Neuron (in vitro differentiated cells): ENCODE measurements at regions not wholly inside any gene's neighbourhood (a gene's known extent, or its start where the extent isn't known, plus 50 kb on each side); places are given as distances from the start of the nearest gene placed in this dataset.

Experiments used
- H2AFZ ChIP-seq: one replicate; pipeline ENCODE4 v1.6.1; 2013; ENCODE audit warnings: low read depth, mild to moderate bottlenecking, inconsistent platforms, low read length, moderate library complexity
- H3K27me3 ChIP-seq: one replicate; pipeline ENCODE4 v1.6.1; 2013; ENCODE audit warnings: low read length; ENCODE audit not compliant: insufficient read depth
- H3K36me3 ChIP-seq: one replicate; pipeline ENCODE4 v1.6.1; 2013; ENCODE audit warnings: low read length; ENCODE audit not compliant: insufficient read depth
- H3K4me1 ChIP-seq: one replicate; pipeline ENCODE4 v1.6.1; 2013; ENCODE audit warnings: low read length; ENCODE audit not compliant: insufficient read depth
- H3K4me3 ChIP-seq: 2 replicates; pipeline ENCODE4 v1.5.1; 2013; ENCODE audit warnings: mild to moderate bottlenecking, low read length, moderate library complexity
- H3K9me3 ChIP-seq: one replicate; pipeline ENCODE4 v1.6.1; 2013; ENCODE audit warnings: low read length

DNA sequence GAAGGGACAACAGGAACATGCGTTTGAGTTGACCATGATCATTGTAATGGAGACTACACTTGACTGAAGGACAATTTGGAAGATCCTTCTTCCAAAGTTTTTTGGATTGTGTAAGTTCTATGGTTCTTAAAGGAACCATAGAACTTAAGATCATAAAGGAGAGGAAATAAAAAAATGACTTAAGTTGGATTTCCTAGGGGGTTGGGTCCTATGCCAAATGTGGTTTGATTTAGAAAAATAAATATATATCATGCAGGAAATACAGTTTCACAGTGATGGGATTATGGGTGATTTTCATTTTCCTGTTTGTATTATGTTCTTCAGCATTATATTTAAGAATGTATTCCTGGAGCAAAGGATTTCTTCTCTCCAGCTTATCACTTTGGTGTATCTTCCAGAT is 305.5 kb upstream of the DPH6 start:
- no peaks in the 10 kb centered on the region for H3K27me3 ChIP-seq
- H3K9me3 ChIP-seq, result no peaks in the 10 kb centered on the region
- H3K4me3 ChIP-seq, result no peak overlapping the region
- H3K4me1 ChIP-seq, result no peaks in the 10 kb centered on the region
- no peak overlapping the region for H2AFZ ChIP-seq
- H3K36me3 ChIP-seq, result no peaks in the 10 kb centered on the region

DNA sequence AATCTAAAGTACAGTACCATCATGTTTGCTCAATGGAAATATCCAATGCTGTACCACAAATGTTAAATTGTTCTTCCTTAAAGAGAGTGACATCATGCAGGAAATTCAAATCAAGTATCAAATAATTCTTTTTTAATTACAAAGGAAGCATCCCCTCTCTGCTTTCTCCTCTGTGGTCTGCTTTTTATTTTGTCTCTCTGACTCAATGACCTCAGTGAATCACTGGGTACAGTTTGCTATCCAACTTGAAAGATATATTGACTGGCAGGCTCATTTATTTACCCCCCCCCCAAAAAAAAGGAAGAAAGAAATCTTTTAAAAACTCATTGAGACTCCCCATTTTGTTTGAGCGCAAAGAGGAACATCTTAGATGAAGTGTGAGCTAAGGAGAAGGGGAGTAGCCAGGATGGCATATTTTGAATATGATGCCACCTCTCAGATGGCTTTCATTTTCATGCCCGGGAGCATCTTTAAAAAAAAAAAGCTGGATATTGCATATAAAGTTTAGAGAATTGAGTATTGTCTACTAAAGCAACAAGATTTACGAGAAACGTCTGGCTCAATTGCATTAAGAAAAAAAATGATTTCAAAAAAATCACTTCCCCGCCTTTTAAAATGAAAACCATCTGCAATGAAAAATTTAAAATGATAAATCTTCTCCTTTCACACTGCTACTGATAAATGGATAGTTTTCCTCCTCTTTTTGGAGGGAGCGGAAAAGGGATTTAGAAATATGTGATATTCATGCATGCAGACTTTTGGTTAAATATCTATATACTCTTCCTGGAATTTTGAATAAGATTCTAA is 307.1 kb upstream of the DPH6 start:
- Histone ChIP-seq H3K36me3 (no peaks in the 10 kb centered on the region), H3K4me3 (no peak overlapping the region), H3K9me3 (no peaks in the 10 kb centered on the region)

DNA sequence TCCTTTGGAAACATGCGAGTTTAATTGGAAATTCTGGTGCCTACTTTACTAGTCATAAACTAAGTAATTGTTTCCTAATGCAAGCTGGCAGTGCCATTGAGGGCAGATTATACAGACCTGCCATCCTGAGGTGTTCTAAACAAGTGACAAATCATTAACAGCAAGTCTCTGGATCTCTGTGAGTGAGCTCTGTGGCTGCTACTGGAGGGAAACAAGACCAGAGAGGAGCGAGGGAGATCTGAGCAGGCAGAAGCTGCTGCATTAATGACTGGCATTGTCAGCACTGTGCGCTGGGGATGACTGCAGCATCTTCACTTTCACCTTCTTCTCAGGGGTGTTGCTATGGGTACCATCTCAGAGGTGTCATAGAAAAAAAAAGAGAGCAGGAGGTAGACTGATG is 308.4 kb upstream of the DPH6 start:
- Histone ChIP-seq H3K36me3 (no peaks in the 10 kb centered on the region), H3K4me3 (no peak overlapping the region), H3K9me3 (no peaks in the 10 kb centered on the region), H3K27me3 (no peaks in the 10 kb centered on the region), H3K4me1 (no peaks in the 10 kb centered on the region), H2AFZ (no peak overlapping the region)

More for the DNA sequence above, 307.1 kb upstream of the DPH6 start:
- no peak overlapping the region for H2AFZ ChIP-seq
- no peaks in the 10 kb centered on the region for H3K27me3 ChIP-seq
- no peaks in the 10 kb centered on the region for H3K4me1 ChIP-seq

DNA sequence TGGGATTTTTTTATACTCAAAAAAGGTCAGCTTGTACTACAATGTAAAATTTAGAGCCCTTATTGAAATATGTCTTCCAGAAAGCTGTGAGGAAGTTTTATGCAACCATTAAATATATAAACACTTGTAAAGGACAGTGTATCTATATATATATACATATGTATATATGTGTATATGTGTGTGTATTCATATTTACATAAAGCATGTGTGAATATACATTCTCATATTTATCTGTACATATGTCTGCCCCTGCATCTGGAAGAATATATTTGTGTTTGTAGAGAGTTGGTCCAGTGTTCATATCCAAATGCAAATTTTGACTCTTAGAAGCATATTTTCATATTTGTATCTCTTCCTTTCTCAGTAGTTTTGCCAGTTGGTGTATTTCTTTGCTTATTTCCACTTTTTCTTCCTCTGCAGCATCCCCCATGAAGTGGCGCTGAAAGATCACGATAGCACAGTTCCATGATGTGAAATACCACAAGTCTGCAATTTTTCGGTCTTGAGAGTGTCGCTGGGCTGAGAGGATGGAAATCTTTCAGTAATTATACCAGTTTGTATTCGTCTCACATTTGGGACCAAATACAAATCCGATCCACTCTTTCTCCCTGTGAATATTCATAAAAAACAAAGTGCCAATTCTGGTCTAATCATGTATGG is 311.7 kb upstream of the DPH6 start:
- Histone ChIP-seq H2AFZ (no peak overlapping the region), H3K9me3 (no peaks in the 10 kb centered on the region), H3K4me1 (no peaks in the 10 kb centered on the region), H3K4me3 (no peak overlapping the region), H3K36me3 (no peaks in the 10 kb centered on the region), H3K27me3 (no peaks in the 10 kb centered on the region)

DNA sequence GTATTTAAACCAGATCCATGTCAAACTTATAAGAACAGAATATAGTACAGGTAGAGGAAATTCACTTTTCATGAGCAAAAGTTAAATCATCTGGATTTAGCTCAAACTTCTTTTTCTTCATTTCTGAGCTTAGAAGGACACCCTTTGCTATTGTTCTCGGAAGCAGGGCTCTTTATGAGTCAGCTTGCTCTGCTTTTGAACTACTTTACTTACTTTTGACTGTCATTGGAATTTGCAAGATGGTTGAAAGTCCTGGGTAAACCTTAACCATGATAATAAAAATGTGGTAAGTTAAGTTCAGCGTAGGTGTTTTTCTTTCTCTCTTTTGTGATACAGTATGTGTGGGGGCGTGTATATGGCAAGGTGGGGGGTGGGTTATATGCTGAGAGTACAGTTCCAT is 312.7 kb upstream of the DPH6 start:
- no peaks in the 10 kb centered on the region for H3K9me3 ChIP-seq
- H3K4me3 ChIP-seq, result no peak overlapping the region
- no peak overlapping the region for H2AFZ ChIP-seq
- no peaks in the 10 kb centered on the region for H3K36me3 ChIP-seq
- H3K27me3 ChIP-seq, result no peaks in the 10 kb centered on the region
- no peaks in the 10 kb centered on the region for H3K4me1 ChIP-seq

DNA sequence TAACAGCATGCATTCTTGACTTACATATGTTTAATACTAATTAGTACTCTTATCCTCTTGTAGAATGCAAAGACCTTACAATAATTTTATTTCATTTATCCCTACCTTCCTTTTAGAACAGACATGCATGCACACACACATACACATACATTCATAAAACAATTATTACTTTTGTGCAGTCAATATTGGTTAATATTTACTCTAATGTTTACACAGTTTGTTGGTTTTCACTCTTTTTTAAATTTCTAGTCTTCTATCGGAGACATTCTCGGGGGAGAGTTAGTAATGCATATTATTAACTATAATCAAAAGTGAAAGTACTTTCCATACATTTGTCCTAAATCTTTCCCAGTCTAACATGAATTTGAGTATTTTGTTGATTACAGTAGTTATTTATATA is 317.7 kb upstream of the DPH6 start:
- Histone ChIP-seq H3K9me3 (no peaks in the 10 kb centered on the region), H3K4me3 (no peak overlapping the region), H2AFZ (no peak overlapping the region), H3K27me3 (no peaks in the 10 kb centered on the region), H3K36me3 (no peaks in the 10 kb centered on the region), H3K4me1 (no peaks in the 10 kb centered on the region)

DNA sequence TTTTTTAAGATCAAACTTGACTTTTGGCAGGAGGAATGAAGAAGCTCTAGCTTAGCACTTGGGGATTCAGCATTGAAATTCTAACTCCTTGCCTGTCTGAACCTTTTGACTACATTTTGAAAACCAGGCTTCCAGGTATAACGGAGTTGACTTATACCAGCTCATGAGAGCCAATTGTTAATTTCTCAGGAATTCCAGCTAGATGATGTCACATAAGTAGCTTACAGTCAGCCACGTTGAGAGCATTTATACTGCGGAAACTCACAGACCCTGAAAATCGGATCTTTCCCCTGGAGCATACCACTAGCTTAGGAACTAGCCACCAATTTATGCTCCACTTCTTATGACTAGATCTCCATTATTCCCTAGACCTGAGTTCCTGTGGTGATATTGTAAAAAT is 321.4 kb upstream of the DPH6 start:
- Histone ChIP-seq H3K4me1 (no peaks in the 10 kb centered on the region), H3K36me3 (no peaks in the 10 kb centered on the region), H2AFZ (no peak overlapping the region), H3K27me3 (no peaks in the 10 kb centered on the region), H3K4me3 (no peak overlapping the region), H3K9me3 (no peaks in the 10 kb centered on the region)

DNA sequence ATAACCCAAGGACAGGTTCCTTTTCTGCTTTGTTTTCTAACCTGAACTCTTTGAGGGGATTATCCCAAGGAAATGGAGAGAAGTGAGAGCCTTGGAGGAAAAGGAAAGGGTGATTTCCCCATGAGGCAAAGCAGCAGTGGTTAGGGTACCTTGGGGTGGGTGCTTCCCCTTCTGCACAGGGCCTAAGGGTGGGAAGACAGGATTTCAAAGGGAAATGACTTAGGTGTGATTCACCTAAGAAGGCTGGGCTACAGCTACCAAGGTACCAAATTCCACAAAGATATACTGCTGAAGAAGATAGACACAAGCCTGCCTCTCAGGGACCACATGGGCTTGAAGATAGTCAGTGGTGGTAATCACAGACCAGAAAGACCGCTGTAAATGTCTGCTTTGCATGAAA is 325.3 kb upstream of the DPH6 start:
- no peak overlapping the region for H3K4me3 ChIP-seq
- H3K27me3 ChIP-seq, result no peaks in the 10 kb centered on the region
- H3K4me1 ChIP-seq, result no peaks in the 10 kb centered on the region
- no peak overlapping the region for H2AFZ ChIP-seq
- no peaks in the 10 kb centered on the region for H3K36me3 ChIP-seq
- no peaks in the 10 kb centered on the region for H3K9me3 ChIP-seq

DNA sequence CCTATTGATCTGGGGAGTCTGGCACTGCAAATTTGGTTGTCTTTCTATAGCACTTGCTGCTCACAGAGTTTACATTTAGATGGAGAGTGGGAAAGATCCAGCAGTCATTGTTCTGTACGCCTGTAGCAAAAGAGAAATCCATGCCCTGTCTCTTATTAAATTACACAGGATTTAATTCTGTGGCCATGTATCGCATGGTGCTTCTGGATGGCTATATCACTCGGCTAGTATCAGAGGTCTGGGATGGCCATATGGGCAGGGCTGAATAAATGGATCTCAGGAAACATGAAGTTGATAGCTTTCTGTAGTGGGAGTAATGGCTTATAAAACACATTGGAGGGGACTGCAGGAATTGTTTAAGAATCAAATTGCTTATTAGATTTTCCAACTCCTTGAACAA is 325.8 kb upstream of the DPH6 start:
- Histone ChIP-seq H2AFZ (no peak overlapping the region), H3K4me3 (no peak overlapping the region), H3K9me3 (no peaks in the 10 kb centered on the region), H3K36me3 (no peaks in the 10 kb centered on the region), H3K4me1 (no peaks in the 10 kb centered on the region), H3K27me3 (no peaks in the 10 kb centered on the region)

DNA sequence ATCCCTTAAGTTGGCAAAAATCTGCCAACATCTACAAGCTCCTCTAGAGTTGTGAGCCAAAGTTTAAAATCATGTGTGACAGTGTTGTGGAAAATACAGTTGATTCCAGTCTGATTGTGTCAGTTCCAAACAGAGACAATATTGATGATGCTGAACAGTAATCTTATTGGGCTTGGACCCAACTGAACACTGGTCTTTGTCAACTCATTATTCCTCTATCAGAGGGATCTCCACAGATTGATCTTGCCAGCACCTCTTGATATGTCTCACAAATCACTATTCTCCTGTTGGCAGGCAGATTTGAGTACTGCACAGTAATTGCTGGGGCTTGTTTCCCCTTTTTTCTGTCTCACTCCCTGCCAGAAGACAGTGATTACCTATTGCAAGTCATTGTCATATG is 326.6 kb upstream of the DPH6 start:
- Histone ChIP-seq H3K4me1 (no peaks in the 10 kb centered on the region), H3K27me3 (no peaks in the 10 kb centered on the region), H2AFZ (no peak overlapping the region), H3K4me3 (no peak overlapping the region), H3K36me3 (no peaks in the 10 kb centered on the region), H3K9me3 (no peaks in the 10 kb centered on the region)

DNA sequence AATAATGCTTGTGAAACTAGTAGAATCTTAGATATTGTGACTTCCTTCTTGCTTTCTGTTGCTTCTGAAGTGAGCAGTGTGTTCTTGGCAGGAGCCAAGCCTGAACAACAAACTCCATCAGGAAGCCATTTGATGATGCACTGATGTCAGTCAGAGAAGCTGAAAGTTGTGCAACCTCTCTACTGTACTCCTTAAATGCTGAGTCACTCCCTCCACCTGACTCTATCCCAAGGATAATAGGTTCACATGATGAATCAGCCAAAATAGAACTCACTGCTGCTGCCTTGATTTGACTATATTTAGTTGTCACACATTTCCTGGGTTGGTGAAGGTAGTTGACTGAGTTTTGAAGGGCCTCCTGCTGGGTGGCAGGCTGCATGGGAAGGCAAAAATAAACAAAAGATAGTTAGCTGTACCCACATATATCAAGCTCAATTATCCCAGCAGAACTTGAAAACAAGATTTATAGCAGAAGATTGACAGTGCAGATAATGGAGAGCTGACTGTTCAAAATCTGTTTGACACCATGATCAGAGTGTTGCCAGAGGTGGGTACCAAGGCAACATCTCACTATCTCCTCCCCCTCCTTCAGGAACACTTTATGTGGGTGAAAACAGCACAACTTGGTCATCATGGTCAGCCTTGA is 328.4 kb upstream of the DPH6 start:
- Histone ChIP-seq H3K4me3 (no peak overlapping the region), H3K4me1 (no peaks in the 10 kb centered on the region), H2AFZ (no peak overlapping the region), H3K36me3 (no peaks in the 10 kb centered on the region), H3K9me3 (no peaks in the 10 kb centered on the region), H3K27me3 (no peaks in the 10 kb centered on the region)

DNA sequence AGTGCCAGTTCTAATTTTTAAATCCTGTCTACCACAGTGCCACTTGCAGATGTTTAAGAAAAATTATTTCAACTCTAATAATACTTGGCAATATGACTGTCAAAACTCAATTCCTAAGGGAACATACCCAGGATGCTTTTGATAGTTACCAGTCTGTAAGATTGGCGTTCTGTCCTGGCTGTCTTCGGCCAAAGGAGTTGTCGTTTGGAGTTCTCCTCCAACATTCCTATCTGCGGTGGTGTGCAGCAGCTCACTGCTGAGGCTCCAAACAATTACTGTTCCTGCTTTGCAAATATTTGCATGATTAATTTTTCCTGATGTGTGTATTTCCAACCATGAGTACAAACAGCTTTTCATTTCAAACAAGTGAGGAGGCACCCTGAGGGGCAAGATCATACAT is 330.8 kb upstream of the DPH6 start:
- Histone ChIP-seq H2AFZ (no peak overlapping the region), H3K4me3 (no peak overlapping the region), H3K27me3 (no peaks in the 10 kb centered on the region), H3K36me3 (no peaks in the 10 kb centered on the region), H3K9me3 (no peaks in the 10 kb centered on the region), H3K4me1 (no peaks in the 10 kb centered on the region)

DNA sequence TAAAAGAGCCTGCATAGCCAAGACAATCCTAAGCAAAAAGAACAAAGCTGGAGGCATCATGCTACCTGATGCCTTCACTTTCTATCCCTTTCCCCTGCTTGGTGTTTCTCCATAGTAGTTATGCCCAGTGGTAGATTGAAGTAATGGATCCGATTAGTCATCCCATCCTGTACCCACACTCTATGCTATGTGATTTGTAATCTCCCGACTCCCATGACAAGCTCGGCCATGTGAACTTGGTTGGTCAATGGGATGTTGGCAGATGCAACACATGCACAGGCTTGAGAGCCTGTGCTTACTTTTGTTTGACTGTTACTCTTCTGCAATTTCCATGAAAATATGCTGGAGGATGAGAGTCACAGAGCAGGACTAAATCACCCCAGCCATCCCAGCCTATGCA is 334.9 kb upstream of the DPH6 start:
- Histone ChIP-seq H3K4me1 (no peaks in the 10 kb centered on the region), H3K9me3 (no peaks in the 10 kb centered on the region), H3K4me3 (no peak overlapping the region), H2AFZ (no peak overlapping the region), H3K36me3 (no peaks in the 10 kb centered on the region), H3K27me3 (no peaks in the 10 kb centered on the region)
